ENCODE measurements at regions not wholly inside any gene's neighbourhood (a gene's known extent, or its start where the extent isn't known, plus 50 kb on each side); places are given as distances from the start of the nearest gene placed in this dataset.

Small RNA genes in the stretch of these regions (small RNA-seq; reads per million reads assigned to genes)
- gene AC096711.1: 0 reads per million in 2 experiments

Measured in right lobe of liver (tissue), 1 donor.